Fibroblast of villous mesenchyme (primary cell): ENCODE measurements at regions not wholly inside any gene's neighbourhood (a gene's known extent, or its start where the extent isn't known, plus 50 kb on each side); places are given as distances from the start of the nearest gene placed in this dataset.
A peak's percentile ranks its signal among the peaks of the same experiment; 100 is the strongest.

Experiments used
- DNase-seq: peaks from one replicate; pipeline ENCODE4 v3.0.0-alpha.2; 2010; ENCODE audit warnings: low read depth
- H3K4me3 ChIP-seq: 2 replicates; pipeline ENCODE4 v1.5.1; 2011; ENCODE audit warnings: low read depth, mild to moderate bottlenecking, low read length
- TF ChIP-seq, protein P1 (sequence below): IDR thresholded peaks from 2 replicates; pipeline ENCODE4 v1.5.1; 2012; ENCODE audit warnings: low read depth, mild to moderate bottlenecking, low read length; ENCODE audit not compliant: insufficient read depth

DNA sequence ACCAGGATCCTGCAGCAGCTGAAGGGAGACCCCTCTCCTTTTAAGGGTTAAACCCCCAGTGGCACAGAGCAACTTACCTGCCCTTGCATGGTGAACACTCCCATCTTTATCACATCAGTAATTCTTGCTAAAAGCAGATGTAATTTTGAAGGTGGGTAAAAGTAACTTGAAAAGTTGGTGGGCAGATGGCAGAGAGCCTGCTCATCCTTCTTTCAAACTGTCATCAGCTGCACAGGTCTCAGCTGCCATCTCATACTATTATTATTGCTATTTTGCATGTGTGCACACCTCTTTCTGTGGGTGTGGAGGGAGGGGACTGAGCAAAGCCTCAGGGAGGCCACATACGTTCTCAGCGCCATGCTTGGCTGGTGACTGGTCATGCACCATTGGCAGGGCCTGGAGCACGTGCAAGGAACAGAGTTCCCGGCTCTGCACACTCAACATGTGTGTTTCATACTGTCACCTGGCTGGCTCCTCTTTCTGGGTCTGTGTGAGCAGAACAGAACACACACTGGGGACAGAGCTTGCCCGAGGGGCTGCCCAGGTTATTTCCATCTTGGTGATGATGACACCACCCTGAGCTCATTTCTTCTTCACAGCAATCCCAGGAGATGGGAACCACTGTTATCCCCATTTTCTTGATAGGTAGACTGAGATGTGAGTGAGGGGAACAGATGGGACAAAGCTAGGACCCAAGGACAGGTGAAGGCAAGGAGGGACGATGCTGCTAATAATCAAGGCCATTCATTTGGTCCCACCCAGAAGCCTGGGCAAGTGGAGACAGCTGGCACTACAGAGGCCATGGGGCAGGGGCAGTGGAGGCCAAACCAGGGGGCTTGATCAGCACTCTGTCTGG, 95.8 kb upstream of the KLF13 start:
- no peak for DNase-seq
- TF ChIP-seq, protein P1, sequence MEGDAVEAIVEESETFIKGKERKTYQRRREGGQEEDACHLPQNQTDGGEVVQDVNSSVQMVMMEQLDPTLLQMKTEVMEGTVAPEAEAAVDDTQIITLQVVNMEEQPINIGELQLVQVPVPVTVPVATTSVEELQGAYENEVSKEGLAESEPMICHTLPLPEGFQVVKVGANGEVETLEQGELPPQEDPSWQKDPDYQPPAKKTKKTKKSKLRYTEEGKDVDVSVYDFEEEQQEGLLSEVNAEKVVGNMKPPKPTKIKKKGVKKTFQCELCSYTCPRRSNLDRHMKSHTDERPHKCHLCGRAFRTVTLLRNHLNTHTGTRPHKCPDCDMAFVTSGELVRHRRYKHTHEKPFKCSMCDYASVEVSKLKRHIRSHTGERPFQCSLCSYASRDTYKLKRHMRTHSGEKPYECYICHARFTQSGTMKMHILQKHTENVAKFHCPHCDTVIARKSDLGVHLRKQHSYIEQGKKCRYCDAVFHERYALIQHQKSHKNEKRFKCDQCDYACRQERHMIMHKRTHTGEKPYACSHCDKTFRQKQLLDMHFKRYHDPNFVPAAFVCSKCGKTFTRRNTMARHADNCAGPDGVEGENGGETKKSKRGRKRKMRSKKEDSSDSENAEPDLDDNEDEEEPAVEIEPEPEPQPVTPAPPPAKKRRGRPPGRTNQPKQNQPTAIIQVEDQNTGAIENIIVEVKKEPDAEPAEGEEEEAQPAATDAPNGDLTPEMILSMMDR, result no peak
- no peak overlapping the region for H3K4me3 ChIP-seq

DNA sequence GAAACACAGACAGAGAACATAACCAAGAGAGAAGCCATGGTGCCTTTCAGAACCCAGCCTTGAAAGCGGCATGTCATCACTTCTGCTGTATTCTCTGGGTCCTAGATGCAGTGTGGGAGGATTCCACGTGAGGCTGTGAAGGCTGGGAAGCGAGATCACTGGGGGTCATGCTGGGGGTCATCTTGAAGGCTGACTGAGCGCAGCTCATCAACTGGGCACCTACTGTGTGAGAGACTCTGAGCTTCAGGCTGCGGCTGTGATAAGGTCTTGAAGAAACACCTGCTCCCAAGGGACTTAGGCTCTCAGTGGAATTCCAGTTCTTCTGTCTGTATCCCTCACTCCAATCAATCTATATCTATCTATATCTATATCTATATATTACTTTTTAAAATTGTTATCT, 91.8 kb upstream of the KLF13 start:
- TF ChIP-seq, protein P1, result no peak
- no peak overlapping the region for H3K4me3 ChIP-seq
- no peak for DNase-seq

DNA sequence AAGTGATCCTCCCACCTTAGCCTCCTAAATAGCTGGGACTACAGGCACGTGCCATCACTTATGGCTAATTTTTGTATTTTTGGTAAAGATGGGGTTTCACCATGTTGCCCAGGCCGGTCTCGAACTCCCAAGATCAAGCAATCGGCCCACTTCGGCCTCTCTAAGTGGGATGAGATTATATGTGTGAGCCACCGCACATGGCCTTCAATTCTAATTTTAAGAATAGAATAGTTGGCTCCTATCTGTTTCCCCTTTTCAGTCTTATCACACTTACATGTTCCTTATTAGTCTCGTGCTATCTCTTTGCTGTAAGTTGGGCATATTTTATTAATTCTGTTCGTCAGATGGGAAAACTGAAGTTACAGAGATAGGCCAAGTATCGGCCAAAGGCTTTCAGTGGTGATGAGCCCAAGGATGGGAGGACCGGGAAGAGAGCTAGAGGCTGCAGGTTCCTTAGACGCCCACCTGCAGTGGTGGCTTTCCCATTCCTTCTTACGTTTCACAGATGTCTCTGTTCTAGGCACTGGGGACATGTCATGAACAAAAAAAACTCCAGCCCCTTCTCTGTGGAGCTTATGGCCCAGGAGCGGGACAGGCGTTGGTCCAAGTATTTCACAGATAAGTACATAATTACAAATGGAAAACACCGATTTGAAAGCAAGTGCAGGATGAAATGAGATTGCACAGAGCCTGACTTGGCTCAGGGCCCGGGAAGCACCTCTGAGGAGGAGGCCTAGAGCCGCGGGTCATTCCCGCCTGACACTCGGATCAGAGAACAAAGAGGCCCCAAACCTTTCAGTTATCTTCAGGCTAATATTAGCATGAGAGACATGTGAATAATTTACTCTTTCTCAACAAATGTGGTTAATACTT, 91.1 kb upstream of the KLF13 start:
- no peak overlapping the region for H3K4me3 ChIP-seq
- TF ChIP-seq, protein P1, result no peak
- peak; percentile 70 for DNase-seq

DNA sequence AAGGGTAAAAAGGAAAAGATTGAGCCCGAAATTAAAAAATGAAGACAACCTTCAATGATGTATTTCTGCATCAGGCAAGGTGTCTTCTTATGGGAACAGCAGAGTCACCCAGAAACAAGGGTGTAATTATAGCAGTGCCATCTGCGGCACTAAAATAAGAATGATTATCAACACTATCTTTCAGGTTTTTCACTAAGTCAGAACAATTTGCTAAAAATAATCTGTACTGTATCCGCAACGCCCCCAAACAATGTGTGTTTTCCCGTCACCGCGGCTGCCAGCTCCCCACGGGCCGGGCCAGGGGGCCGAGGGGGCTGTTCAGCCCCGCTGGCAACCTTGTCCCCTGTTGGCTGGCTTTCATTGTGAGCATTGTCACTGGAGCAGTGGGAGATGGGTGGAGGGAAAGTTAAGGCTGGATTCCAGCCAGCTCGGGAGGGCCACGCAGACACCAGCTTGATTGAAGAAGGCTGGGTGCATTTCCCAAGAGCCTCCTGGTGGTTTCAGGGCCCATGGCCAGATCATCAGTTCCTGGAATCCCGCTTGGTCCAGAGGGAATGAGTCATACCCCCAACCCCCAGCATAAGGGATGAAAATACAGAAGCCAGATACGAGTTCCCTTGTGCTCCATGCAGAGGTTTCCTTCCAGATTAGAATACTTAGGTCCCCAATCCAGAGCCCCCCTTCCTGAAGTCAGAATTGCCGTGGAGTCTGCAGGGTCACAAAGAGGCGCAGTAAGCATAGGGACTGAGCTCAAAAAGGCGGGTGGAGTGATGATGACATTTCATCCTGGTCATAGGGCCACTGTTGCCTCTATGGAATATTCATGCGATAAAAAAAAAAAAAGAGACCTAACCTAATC, 90.2 kb upstream of the KLF13 start:
- DNase-seq, result peak; percentile 98
- TF ChIP-seq, protein P1, result peak; percentile 6
- H3K4me3 ChIP-seq, result no peak overlapping the region

DNA sequence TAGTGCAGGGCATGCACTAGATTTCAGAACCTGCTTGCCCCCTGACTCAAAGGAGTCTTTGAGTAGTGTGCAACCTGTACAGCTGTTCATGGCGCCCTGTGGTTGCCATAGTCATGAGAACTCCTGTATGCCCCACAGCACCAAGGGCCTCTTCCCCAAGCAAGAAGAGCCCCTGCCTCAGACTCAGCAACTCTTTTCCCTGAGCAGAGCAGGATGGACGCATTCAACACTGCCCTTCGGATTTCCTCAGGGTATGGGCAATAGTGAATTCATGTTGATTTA, 89.7 kb upstream of the KLF13 start:
- TF ChIP-seq, protein P1, result no peak
- DNase-seq, result no peak
- no peak overlapping the region for H3K4me3 ChIP-seq

GRCh38 chr15:31238906-31239305, 87.7 kb upstream of the KLF13 start:
- TF ChIP-seq, protein P1, result no peak
- H3K4me3 ChIP-seq, result no peak overlapping the region
- no peak for DNase-seq
